ENCODE measurements at regions not wholly inside any gene's neighbourhood (a gene's known extent, or its start where the extent isn't known, plus 50 kb on each side); places are given as distances from the start of the nearest gene placed in this dataset.

DNA sequence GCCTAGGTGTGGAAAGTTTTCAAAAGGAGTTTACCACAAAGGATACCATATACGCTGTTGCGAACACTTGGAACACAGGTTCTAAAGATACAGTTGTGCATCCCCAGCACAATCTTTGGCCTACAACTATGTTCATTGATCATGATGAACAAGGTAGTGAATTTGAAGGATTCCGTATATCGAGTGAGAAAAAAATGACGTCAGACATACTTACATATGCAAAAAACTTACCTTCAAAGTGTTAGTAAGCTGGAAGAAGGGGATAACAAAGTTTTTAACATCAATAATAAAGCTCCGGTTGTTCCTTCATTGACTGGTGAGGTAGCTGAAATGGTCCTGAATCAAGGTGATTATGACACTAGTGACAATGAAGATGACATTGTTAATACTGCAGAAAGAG, 133.9 kb upstream of the PDE3A start:
- ATAC-seq: no peak
- Mint-ChIP-seq H3K27ac (no peak overlapping the region), H3K36me3 (no peaks in the 10 kb centered on the region), H3K4me3 (no peak overlapping the region), H3K4me1 (no peaks in the 10 kb centered on the region), H3K27me3 (no peaks in the 10 kb centered on the region), H3K9me3 (peaks cover 11% of the 10 kb centered on the region)

DNA sequence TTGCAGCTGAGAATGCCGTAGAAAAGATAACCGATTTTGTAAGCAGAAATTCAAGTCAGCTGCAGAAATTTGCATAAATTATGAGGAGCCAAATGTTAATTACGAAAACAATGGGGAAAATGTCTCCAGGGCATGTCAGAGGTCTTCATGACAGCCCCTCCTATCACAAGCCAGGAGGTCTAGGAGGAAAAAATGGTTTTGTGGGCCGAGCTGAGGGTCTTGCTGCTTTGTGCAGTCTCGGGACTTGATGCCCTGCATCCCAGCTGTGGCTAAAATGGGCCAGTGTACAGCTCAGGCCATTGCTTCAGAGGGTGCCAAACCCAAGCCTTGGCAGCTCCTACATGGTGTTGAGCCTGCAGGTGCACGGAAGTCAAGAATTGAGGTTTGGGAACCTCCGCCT, 131.2 kb upstream of the PDE3A start:
- no peak for ATAC-seq
- H3K4me3 Mint-ChIP-seq: no peak overlapping the region
- no peaks in the 10 kb centered on the region for H3K36me3 Mint-ChIP-seq
- peaks cover 7% of the 10 kb centered on the region for H3K9me3 Mint-ChIP-seq
- H3K4me1 Mint-ChIP-seq: no peaks in the 10 kb centered on the region
- no peaks in the 10 kb centered on the region for H3K27me3 Mint-ChIP-seq
- no peak overlapping the region for H3K27ac Mint-ChIP-seq

DNA sequence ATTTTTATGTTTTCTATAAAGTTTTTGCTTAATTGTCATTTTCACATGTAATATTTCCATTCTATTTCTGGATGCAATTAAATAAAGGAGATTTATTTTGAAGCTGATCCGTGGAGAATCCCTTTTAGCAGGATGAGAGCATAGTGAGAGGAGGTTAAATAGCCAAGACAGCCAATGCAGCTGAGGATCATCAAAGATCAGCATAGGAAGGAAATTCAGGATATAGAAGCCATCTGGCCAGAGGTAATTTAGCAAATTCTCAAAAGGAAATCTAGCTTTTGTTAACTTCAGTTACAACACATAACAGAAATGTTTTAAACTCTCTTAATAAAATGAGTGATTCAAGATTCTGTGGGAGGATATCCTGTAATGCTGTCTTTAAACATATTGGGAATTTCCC, 122.8 kb upstream of the PDE3A start:
- ATAC-seq: no peak
- H3K36me3 Mint-ChIP-seq: no peaks in the 10 kb centered on the region
- no peak overlapping the region for H3K4me3 Mint-ChIP-seq
- no peak overlapping the region for H3K27ac Mint-ChIP-seq
- H3K27me3 Mint-ChIP-seq: no peaks in the 10 kb centered on the region
- peaks cover 17% of the 10 kb centered on the region for H3K9me3 Mint-ChIP-seq
- H3K4me1 Mint-ChIP-seq: no peaks in the 10 kb centered on the region

DNA sequence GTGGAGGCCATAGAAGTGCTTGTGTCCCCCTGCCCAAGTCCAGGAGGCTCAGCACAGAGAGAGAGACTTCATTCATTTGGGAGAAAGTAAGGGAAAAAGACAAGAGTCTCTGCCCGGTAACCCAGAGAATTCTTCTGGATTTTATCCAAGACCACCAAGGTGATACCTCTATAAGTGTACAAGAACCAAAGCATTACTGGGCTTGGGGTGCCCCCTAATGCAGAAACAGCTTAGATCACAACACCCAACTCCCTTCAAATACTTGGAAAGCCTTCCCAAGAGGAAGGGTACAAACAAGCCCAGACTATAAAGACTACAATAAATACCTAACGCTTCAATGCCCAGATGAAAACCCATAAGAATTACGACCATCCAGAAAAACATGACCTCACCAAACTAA, 119.7 kb upstream of the PDE3A start:
- H3K9me3 Mint-ChIP-seq: peaks cover 20% of the 10 kb centered on the region
- H3K36me3 Mint-ChIP-seq: no peaks in the 10 kb centered on the region
- no peak overlapping the region for H3K4me3 Mint-ChIP-seq

DNA sequence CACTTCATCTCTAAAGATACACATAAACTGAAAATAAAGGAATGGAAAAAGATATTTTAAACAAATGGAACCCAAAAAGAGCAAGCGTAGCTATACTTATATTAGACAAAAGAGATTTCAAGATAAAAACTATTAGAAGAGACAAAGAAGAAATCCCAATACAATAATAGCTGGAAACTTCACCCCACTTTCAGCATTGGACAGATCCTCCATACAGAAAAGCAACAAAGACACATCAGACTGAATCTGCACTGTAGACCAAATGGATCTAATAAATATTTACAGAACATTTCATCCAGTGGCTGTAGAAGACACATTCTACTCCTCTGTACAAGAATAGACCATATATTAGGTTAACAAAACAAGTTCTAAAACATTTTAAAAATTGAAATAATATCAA, 117.6 kb upstream of the PDE3A start:
- no peak for ATAC-seq
- peaks cover 22% of the 10 kb centered on the region for H3K9me3 Mint-ChIP-seq
- H3K36me3 Mint-ChIP-seq: no peaks in the 10 kb centered on the region
- H3K4me1 Mint-ChIP-seq: no peaks in the 10 kb centered on the region
- no peak overlapping the region for H3K4me3 Mint-ChIP-seq
- H3K27ac Mint-ChIP-seq: no peak overlapping the region
- H3K27me3 Mint-ChIP-seq: no peaks in the 10 kb centered on the region

More for the DNA sequence above, 119.7 kb upstream of the PDE3A start:
- Mint-ChIP-seq H3K27me3 (no peaks in the 10 kb centered on the region), H3K27ac (no peak overlapping the region), H3K4me1 (no peaks in the 10 kb centered on the region)
- ATAC-seq: no peak

DNA sequence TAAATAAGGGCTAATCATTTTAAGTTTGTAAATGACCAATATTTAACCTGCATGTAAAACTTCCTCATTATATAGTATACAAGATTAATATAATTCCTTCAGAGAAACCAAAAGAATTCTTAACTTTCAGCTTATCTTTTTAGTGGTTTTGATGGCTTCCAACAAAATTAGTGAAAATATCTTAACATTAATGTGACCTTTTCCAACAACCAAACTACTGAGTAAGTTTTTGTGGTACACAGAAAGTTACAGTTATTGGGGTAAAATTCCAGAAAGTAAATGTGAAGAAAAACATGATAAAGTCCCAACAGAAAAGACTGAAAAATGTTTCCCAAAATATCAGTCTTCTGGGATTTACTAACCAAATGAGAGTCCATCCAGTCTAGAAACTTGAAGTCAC, 111.0 kb upstream of the PDE3A start:
- H3K27ac Mint-ChIP-seq: no peak overlapping the region
- H3K9me3 Mint-ChIP-seq: peaks cover 8% of the 10 kb centered on the region
- H3K4me1 Mint-ChIP-seq: no peaks in the 10 kb centered on the region
- no peak for ATAC-seq
- no peak overlapping the region for H3K4me3 Mint-ChIP-seq
- no peaks in the 10 kb centered on the region for H3K36me3 Mint-ChIP-seq
- H3K27me3 Mint-ChIP-seq: no peaks in the 10 kb centered on the region

DNA sequence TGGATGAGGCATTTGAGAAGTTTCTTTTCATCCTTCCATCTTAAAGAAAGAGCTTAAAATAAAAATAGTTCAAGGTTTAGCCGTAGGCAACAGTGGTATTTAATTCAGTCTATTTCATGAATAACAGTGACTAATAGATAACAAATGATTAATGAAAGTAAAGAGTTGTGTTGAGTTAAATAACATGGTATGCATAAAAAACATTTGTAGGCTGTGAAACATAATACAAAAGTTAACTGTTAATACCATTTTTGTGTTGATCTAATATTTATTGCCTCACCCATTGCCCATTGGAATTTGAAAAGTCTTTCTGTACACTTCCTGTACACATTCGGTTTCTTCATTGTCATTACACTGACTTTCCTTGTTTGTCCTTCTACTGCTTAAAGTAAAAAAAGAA, 108.6 kb upstream of the PDE3A start:
- Mint-ChIP-seq H3K4me3 (no peak overlapping the region), H3K9me3 (no peaks in the 10 kb centered on the region), H3K27ac (no peak overlapping the region), H3K4me1 (no peaks in the 10 kb centered on the region), H3K36me3 (no peaks in the 10 kb centered on the region), H3K27me3 (no peaks in the 10 kb centered on the region)
- ATAC-seq: no peak

DNA sequence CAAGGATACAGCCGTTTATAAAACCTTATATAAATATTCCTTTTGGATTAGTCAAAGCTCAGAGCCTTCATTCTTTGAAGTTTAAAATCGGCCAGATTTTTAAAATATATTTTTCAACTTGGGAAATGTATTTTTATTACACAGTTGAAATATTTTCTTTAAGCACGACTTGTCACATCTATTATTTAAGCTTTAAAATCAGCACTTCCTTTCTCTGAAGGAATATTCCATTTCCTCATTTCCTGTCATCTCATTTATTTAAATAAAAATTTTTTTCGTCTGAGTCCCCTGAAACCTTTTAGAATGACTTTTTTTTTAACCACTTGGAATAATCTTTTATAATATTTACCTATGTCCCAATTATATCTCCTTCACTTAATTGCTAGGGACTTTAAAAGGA, 107.5 kb upstream of the PDE3A start:
- Mint-ChIP-seq H3K36me3 (no peaks in the 10 kb centered on the region), H3K4me3 (no peak overlapping the region), H3K27me3 (no peaks in the 10 kb centered on the region), H3K9me3 (no peaks in the 10 kb centered on the region), H3K4me1 (no peaks in the 10 kb centered on the region), H3K27ac (no peak overlapping the region)
- no peak for ATAC-seq

DNA sequence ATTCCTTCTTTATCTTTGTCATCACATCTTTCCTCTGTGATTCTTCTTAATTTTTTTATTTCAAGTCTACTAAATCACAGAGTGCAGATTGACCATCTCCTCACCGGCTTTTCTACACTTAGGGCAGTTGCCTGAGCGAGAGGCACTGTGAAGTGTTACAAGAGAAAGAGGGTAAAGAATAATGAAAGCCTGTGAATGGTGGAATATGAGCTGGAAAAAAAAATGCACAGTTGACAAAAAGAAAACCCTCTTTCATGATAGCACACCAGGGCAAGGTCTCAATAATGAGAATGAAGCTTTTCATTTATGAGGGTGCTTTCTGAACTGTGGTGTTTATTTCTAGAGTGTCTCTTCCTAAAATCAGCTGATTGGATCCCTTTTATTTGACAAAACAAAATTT, 106.2 kb upstream of the PDE3A start:
- no peaks in the 10 kb centered on the region for H3K36me3 Mint-ChIP-seq
- no peak overlapping the region for H3K27ac Mint-ChIP-seq
- no peak for ATAC-seq
- no peak overlapping the region for H3K4me3 Mint-ChIP-seq
- no peaks in the 10 kb centered on the region for H3K4me1 Mint-ChIP-seq
- no peaks in the 10 kb centered on the region for H3K9me3 Mint-ChIP-seq
- no peaks in the 10 kb centered on the region for H3K27me3 Mint-ChIP-seq

DNA sequence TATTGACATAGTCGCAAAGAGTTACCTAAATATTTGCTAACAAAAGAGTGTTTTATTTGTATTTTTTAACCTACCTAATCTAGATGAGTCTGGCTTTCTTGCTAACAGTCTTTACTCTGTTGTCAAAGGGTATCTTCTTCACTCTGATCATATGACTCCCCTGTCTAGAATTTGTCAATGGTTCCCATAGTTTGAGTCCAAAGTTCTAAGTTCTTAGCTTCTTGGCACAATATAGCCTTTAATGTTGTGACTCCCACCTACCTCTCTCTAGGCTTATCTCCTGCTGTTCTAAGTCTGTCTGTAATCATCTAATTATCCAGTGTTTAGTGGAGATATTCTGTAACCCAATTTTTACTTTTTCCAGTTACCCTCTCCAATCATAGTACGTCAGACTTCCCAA, 104.3 kb upstream of the PDE3A start:
- H3K4me3 Mint-ChIP-seq: no peak overlapping the region
- no peaks in the 10 kb centered on the region for H3K4me1 Mint-ChIP-seq
- H3K27ac Mint-ChIP-seq: no peak overlapping the region
- peaks cover 4% of the 10 kb centered on the region for H3K9me3 Mint-ChIP-seq
- no peaks in the 10 kb centered on the region for H3K27me3 Mint-ChIP-seq
- no peaks in the 10 kb centered on the region for H3K36me3 Mint-ChIP-seq
- ATAC-seq: no peak

DNA sequence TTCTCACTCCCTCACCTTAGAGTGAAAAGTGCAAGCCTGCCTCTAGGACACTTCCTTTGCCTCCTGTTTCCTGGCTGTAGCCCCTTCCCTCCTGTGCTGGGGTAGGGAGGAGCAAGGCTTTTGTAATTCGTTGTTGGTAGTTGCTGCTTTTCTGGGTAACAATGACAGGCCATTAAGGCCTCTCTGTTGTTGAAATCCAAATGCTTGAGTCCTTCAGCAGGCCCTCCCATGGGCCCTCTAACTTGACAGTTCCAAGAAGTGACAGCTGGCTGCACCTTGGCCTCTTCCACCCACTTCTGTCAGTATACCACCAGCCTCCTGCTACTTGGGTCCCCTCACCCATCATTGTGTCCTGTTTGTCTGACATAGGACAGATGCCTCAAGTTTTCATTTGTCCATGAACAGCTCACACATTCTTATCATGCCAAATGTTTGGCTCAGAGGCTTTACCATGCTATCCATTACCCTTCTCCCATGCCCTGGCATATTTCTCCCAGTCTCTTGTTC, 103.7 kb upstream of the PDE3A start:
- Mint-ChIP-seq H3K9me3 (peaks cover 8% of the 10 kb centered on the region), H3K4me1 (no peaks in the 10 kb centered on the region), H3K36me3 (no peaks in the 10 kb centered on the region), H3K4me3 (no peak overlapping the region), H3K27ac (no peak overlapping the region), H3K27me3 (no peaks in the 10 kb centered on the region)
- no peak for ATAC-seq

DNA sequence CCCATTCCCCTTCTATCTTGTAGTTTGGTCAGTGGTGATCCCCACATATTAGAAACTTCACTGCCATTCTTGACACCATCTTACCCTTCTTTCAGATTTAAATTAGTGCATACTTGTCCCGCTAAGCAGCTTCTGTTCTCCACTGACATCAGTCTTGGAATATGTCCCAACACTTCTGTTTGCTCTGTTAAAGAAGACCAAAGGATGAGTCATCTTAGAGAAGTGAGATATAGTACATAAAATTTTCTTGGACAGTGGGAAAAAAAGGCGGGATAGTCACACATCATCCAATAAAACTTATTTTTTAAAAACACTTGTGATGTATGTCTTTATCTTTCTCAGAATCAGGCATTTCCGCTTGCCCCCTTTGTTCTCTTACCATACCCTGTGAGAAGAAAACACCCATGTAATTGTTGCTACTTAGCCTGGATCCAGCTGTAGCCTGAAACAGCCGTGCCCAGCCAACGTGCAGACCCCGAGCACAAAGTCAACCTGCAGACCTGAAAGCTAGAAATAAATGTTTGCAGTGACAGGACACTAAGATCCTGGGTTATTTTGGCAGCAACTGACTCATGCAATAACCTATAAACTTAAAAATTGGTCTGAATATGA, 100.1 kb upstream of the PDE3A start:
- Mint-ChIP-seq H3K4me1 (no peaks in the 10 kb centered on the region), H3K9me3 (peaks cover 8% of the 10 kb centered on the region), H3K4me3 (no peak overlapping the region), H3K27me3 (no peaks in the 10 kb centered on the region), H3K27ac (no peak overlapping the region), H3K36me3 (no peaks in the 10 kb centered on the region)
- ATAC-seq: no peak

DNA sequence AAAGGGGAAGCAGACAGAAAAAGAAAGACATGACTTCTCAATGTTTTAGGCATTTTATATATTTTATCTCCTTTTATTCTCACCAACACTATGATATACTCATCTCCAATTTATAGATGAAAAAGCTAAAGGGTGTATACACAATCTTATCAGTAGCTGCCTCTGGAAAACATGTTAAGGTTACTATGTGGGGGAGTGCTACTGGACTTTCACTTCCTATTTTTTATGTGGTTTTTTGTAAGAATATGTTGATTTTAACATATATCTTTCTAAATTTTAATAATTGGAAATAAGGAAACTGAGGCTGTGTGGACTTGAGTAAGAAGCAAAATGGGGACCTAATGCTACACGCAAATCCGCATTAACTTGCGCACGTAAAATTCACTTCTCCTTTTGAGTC, 99.6 kb upstream of the PDE3A start:
- Mint-ChIP-seq H3K27me3 (no peaks in the 10 kb centered on the region), H3K9me3 (peaks cover 8% of the 10 kb centered on the region)

DNA sequence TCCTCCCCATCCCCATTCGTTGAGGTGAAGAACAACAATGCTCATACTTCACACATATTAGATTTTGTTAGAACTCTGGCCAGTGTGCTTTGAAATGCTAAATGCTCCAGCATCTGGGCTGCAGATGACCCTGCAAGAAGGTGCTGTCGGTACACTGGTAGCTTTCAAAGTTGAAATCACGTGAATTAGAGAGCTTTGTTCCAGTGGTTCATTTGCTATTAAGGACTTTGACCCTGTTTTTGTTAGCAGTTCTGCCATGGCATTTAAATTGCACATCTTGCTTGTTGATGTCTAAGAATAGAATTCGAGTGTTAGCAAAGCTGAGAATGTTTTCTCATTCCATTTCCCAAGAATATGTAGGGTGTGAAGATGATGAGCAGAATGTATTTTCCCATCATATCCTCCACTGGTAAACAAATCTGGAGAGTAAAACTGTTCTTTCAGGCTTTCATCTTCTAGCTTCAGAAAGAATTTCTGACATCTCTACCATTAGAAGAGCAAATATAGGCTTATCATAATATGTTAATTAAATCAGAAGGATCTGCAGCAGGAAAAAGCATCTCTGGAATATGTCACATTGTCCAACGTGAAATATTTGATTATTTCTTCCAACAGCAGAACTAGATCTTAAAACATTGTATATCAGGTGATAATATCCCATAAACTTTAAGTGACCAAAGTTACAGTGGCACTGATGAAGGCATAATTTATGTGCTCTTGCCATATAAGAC, 98.8 kb upstream of the PDE3A start:
- no peak for ATAC-seq
- no peak overlapping the region for H3K27ac Mint-ChIP-seq
- peaks cover 10% of the 10 kb centered on the region for H3K9me3 Mint-ChIP-seq
- H3K4me3 Mint-ChIP-seq: no peak overlapping the region
- H3K36me3 Mint-ChIP-seq: no peaks in the 10 kb centered on the region
- no peaks in the 10 kb centered on the region for H3K4me1 Mint-ChIP-seq
- H3K27me3 Mint-ChIP-seq: no peaks in the 10 kb centered on the region

More for the DNA sequence above, 99.6 kb upstream of the PDE3A start:
- Mint-ChIP-seq H3K4me3 (no peak overlapping the region), H3K27ac (no peak overlapping the region), H3K36me3 (no peaks in the 10 kb centered on the region), H3K4me1 (no peaks in the 10 kb centered on the region)
- no peak for ATAC-seq

DNA sequence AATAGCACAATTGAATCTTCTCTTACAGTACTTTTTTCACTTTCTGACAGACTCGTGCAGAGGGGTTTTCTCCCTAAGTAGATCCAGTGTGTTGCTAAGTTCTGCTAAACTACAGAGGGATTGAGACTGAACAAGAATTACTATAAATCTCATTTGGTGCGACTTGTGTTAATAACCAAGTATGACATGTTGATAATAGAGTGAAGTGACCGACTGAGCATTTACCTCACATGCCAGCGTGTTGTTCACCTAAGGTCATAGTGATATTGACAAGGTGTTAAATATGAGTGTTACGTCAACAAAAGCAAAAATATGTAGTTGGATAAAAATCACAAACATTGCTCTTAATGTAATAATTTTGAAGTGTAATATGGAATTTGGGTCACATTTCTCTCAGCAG, 97.8 kb upstream of the PDE3A start:
- ATAC-seq: no peak
- Mint-ChIP-seq H3K36me3 (no peaks in the 10 kb centered on the region), H3K27me3 (no peaks in the 10 kb centered on the region), H3K9me3 (peaks cover 10% of the 10 kb centered on the region), H3K27ac (no peak overlapping the region), H3K4me1 (no peaks in the 10 kb centered on the region), H3K4me3 (no peak overlapping the region)

DNA sequence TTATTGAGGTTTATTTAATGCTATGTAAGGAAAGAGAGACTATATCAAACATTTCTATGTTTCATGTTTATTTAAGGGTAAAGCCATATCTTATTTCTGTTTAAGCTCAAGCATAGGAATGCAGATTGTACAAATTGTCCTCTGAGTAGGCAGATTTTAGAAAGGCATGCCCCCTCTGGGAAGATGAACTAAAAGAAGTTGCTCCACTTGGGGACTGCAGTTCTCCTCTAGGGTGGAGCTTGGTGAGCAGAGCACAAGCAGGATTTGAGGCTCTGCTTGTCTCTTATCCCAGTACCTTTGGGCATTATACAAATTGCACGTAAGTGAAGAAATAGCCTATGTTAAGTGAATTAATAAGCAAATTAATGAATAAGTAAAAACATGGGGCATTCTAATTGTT, 96.2 kb upstream of the PDE3A start:
- H3K27ac Mint-ChIP-seq: no peak overlapping the region
- H3K4me3 Mint-ChIP-seq: no peak overlapping the region
- no peak for ATAC-seq
- no peaks in the 10 kb centered on the region for H3K4me1 Mint-ChIP-seq
- no peaks in the 10 kb centered on the region for H3K36me3 Mint-ChIP-seq
- no peaks in the 10 kb centered on the region for H3K27me3 Mint-ChIP-seq
- peaks cover 10% of the 10 kb centered on the region for H3K9me3 Mint-ChIP-seq
